ENCODE measurements at regions not wholly inside any gene's neighbourhood (a gene's known extent, or its start where the extent isn't known, plus 50 kb on each side); places are given as distances from the start of the nearest gene placed in this dataset.

GRCh38 chr6:138685781-138686180 is 87.8 kb upstream of the CCDC28A start:
- no peaks in the 10 kb centered on the region for H3K9me3 Mint-ChIP-seq
- peaks cover 8% of the 10 kb centered on the region for H3K27me3 Mint-ChIP-seq (ENCODE audit: low read depth)
- H3K4me1 Mint-ChIP-seq: peaks cover 6% of the 10 kb centered on the region
- H3K27ac Mint-ChIP-seq: no peak overlapping the region
- no peak overlapping the region for H3K4me3 Mint-ChIP-seq
- H3K36me3 Mint-ChIP-seq (ENCODE audit: low read depth): no peaks in the 10 kb centered on the region
- no peak for TF ChIP-seq CTCF (IDR thresholded peaks at IDR 0.05; ENCODE audit: unreplicated experiment in 3 of 3)

- peaks cover 7% of the 10 kb centered on the region for H3K4me1 Mint-ChIP-seq
- H3K27ac Mint-ChIP-seq: no peak overlapping the region
- TF ChIP-seq CTCF (IDR thresholded peaks at IDR 0.05; ENCODE audit: unreplicated experiment in 3 of 3): no peak
- no peak overlapping the region for H3K4me3 Mint-ChIP-seq
- no peaks in the 10 kb centered on the region for H3K9me3 Mint-ChIP-seq
- no peaks in the 10 kb centered on the region for H3K36me3 Mint-ChIP-seq (ENCODE audit: low read depth)
- H3K27me3 Mint-ChIP-seq (ENCODE audit: low read depth): peaks cover 14% of the 10 kb centered on the region
These were observed 85.0 kb upstream of the CCDC28A start for GRCh38 chr6:138688580-138688979.

- Mint-ChIP-seq H3K4me1 (peaks cover 6% of the 10 kb centered on the region), H3K27me3 (ENCODE audit: low read depth) (peaks cover 25% of the 10 kb centered on the region), H3K27ac (no peak overlapping the region), H3K36me3 (ENCODE audit: low read depth) (no peaks in the 10 kb centered on the region), H3K4me3 (no peak overlapping the region), H3K9me3 (no peaks in the 10 kb centered on the region)
- no peak for TF ChIP-seq CTCF (IDR thresholded peaks at IDR 0.05; ENCODE audit: unreplicated experiment in 3 of 3)
These were observed 83.7 kb upstream of the CCDC28A start for GRCh38 chr6:138689849-138690248.

- Mint-ChIP-seq H3K9me3 (no peaks in the 10 kb centered on the region), H3K27ac (peak overlapping the region; percentile 32 to 56 (median 44)), H3K27me3 (ENCODE audit: low read depth) (peaks cover 25% of the 10 kb centered on the region), H3K4me1 (peaks cover 6% of the 10 kb centered on the region), H3K36me3 (ENCODE audit: low read depth) (no peaks in the 10 kb centered on the region), H3K4me3 (peak overlapping the region; percentile 79 to 88 (median 86))
- no peak for TF ChIP-seq CTCF (IDR thresholded peaks at IDR 0.05; ENCODE audit: unreplicated experiment in 3 of 3)
These were observed 82.5 kb upstream of the CCDC28A start for GRCh38 chr6:138690975-138691594.

- Mint-ChIP-seq H3K9me3 (no peaks in the 10 kb centered on the region), H3K4me3 (peak overlapping the region; percentile 79 to 88 (median 86)), H3K27me3 (ENCODE audit: low read depth) (peaks cover 25% of the 10 kb centered on the region), H3K4me1 (peaks cover 6% of the 10 kb centered on the region), H3K27ac (peak overlapping the region; percentile 32 to 56 (median 44)), H3K36me3 (ENCODE audit: low read depth) (no peaks in the 10 kb centered on the region)
- TF ChIP-seq CTCF (IDR thresholded peaks at IDR 0.05; ENCODE audit: unreplicated experiment in 3 of 3): no peak
These were observed 81.9 kb upstream of the CCDC28A start for GRCh38 chr6:138691595-138692057.

Measured in nephron (organoid).